ENCODE measurements at regions not wholly inside any gene's neighbourhood (a gene's known extent, or its start where the extent isn't known, plus 50 kb on each side); places are given as distances from the start of the nearest gene placed in this dataset.

DNA sequence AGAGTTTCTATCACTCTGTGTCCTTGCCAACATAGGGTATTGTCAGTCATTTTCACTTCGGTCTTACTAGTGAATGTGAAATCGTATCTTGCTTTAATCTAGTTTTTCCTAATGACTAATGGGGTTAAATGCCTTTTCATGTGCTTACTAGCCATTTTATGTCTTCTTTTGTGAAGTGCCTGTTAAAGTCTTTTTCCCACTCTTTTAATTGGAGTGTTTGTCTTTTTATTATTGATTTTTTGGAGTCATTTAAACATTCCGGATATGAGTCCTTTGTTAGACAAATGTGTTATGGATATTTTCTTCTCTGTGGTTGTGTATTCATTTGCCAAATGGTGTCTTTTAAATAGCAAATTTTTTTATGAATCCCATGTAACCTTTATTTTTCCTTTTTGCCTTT, 194.6 kb downstream of the CDH26 start:
- no peak for TF ChIP-seq EZH2 (IDR thresholded peaks at IDR 0.05)
- TF ChIP-seq, protein P1, sequence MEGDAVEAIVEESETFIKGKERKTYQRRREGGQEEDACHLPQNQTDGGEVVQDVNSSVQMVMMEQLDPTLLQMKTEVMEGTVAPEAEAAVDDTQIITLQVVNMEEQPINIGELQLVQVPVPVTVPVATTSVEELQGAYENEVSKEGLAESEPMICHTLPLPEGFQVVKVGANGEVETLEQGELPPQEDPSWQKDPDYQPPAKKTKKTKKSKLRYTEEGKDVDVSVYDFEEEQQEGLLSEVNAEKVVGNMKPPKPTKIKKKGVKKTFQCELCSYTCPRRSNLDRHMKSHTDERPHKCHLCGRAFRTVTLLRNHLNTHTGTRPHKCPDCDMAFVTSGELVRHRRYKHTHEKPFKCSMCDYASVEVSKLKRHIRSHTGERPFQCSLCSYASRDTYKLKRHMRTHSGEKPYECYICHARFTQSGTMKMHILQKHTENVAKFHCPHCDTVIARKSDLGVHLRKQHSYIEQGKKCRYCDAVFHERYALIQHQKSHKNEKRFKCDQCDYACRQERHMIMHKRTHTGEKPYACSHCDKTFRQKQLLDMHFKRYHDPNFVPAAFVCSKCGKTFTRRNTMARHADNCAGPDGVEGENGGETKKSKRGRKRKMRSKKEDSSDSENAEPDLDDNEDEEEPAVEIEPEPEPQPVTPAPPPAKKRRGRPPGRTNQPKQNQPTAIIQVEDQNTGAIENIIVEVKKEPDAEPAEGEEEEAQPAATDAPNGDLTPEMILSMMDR (IDR thresholded peaks at IDR 0.05), result no peak
